GM12878 (cell line): ENCODE measurements at regions not wholly inside any gene's neighbourhood (a gene's known extent, or its start where the extent isn't known, plus 50 kb on each side); places are given as distances from the start of the nearest gene placed in this dataset.

Experiments
- ATAC-seq: fragments of 200-7000 bp; cut with Tn5 transposase; 3 replicates; pipeline ENCODE4 v1.9.1; 2020; ENCODE audit warnings: mild to moderate bottlenecking, moderate library complexity
- BruUV-seq: library from RNA; stranded (reverse); fragments of 400-500 nt; replicated peaks from 2 replicates; lab custom pipeline; 2021; lab: Mats Ljungman, UMichigan
- CTCF ChIA-PET: fragments of 300-600 bp; sonication (Branson Sonifier 250); formaldehyde crosslinking; extraction: SDS; loops from one replicate; lab custom pipeline; 2021; ENCODE audit warnings: inconsistent platforms; lab: Yijun Ruan, JAX
- POLR2A ChIA-PET: fragments of 350-600 bp; formaldehyde crosslinking; extraction: SDS; loops from one replicate; lab custom pipeline; 2021; ENCODE audit warnings: inconsistent platforms; lab: Charles Lee
- RAD21 ChIA-PET: fragments of 300-600 bp; sonication (Branson Sonifier 250); formaldehyde crosslinking; loops from one replicate; lab custom pipeline; 2023; ENCODE audit warnings: antibody characterized with exemption; ENCODE audit not compliant: unreplicated experiment; lab: Charles Lee
- SMC1A ChIA-PET: fragments of 300-600 bp; sonication (Branson Sonifier 250); formaldehyde crosslinking; loops from one replicate; lab custom pipeline; 2023; ENCODE audit not compliant: unreplicated experiment, uncharacterized antibody; lab: Charles Lee
- DNase-seq: peaks from one replicate; pipeline ENCODE4 v3.0.0-alpha.2; 2011; ENCODE audit warnings: low read depth, low spot score
- FAIRE-seq: peaks from 3 replicates; lab custom pipeline; 2011; peaks lifted over from hg19 to GRCh38; lab: Jason Lieb, UNC
- H2AFZ ChIP-seq: 2 replicates; pipeline ENCODE4 v1.6.0; 2011; ENCODE audit warnings: low read depth, low read length, control low read depth; ENCODE audit not compliant: control insufficient read depth
- H3K27ac ChIP-seq: 2 replicates; pipeline ENCODE4 v1.5.1; 2011; ENCODE audit warnings: control low read depth; ENCODE audit not compliant: control insufficient read depth, insufficient read depth
- H3K27me3 ChIP-seq, 2 experiments: replicated peaks in 1 of 2; 2 replicates each; pipeline versions ENCODE4 v1.6.0 to v1.6.1; 2011; ENCODE audit warnings: low read length in 1 of 2; ENCODE audit not compliant: control insufficient read depth in 2 of 2, insufficient read depth in 2 of 2
- H3K36me3 ChIP-seq, 2 experiments: 2 replicates each; pipeline ENCODE4 v1.5.1; 2011; ENCODE audit warnings: low read length in 1 of 2; ENCODE audit not compliant: control insufficient read depth in 2 of 2, insufficient read depth in 2 of 2
- H3K4me1 ChIP-seq: 2 replicates; pipeline ENCODE4 v1.6.1; 2011; ENCODE audit warnings: mild to moderate bottlenecking, low read length, moderate library complexity, mixed read lengths; ENCODE audit not compliant: control insufficient read depth, insufficient read depth
- H3K4me2 ChIP-seq: 2 replicates; pipeline ENCODE4 v1.6.0; 2011; ENCODE audit warnings: control low read depth; ENCODE audit not compliant: control insufficient read depth, insufficient read depth
- H3K4me3 ChIP-seq: fragments of 200-600 bp; sonication (generic); 2 replicates; pipeline ENCODE4 v1.5.1; 2016
- H3K79me2 ChIP-seq: 2 replicates; pipeline ENCODE4 v1.6.0; 2011; ENCODE audit warnings: low read length; ENCODE audit not compliant: control insufficient read depth, insufficient read depth
- H3K9ac ChIP-seq: 2 replicates; pipeline ENCODE4 v1.8.0; 2011; ENCODE audit warnings: low read length, control low read depth, mixed read lengths; ENCODE audit not compliant: control insufficient read depth, insufficient read depth
- H3K9me3 ChIP-seq: replicated peaks from 3 replicates; pipeline ENCODE4 v1.5.1; 2011; ENCODE audit warnings: mild to moderate bottlenecking, low read length; ENCODE audit not compliant: control insufficient read depth, insufficient read depth
- H4K20me1 ChIP-seq: 2 replicates; pipeline ENCODE4 v1.6.0; 2011; ENCODE audit not compliant: control insufficient read depth, insufficient read depth
- CHD4 ChIP-seq: fragments of 200-600 bp; sonication (generic); IDR thresholded peaks from 2 replicates; pipeline ENCODE4 v1.6.1; 2016; ENCODE audit warnings: mild to moderate bottlenecking
- E2F4 ChIP-seq: IDR thresholded peaks from 2 replicates; pipeline ENCODE4 v1.6.1; 2012; ENCODE audit warnings: low read depth, low read length, improper control_type of control experiment
- HDAC2 ChIP-seq: fragments of 200-600 bp; sonication (generic); IDR thresholded peaks from 2 replicates; pipeline ENCODE4 v1.6.1; 2017
- PAX5 ChIP-seq: IDR thresholded peaks from 2 replicates; pipeline ENCODE4 v1.6.1; 2011; ENCODE audit warnings: low read depth, low read length, borderline replicate concordance
- POLR2AphosphoS5 ChIP-seq: IDR thresholded peaks from 2 replicates; pipeline ENCODE4 v1.6.1; 2011; ENCODE audit warnings: mild to moderate bottlenecking, low read length, inconsistent platforms
- POU2F2 ChIP-seq: IDR thresholded peaks from 3 replicates; pipeline ENCODE4 v1.6.1; 2011; ENCODE audit warnings: low read depth, mild to moderate bottlenecking, low read length, borderline replicate concordance
- RBBP5 ChIP-seq: fragments of 200-600 bp; sonication (generic); conservative IDR thresholded peaks from 2 replicates; pipeline ENCODE4 v1.6.1; 2016
- RELB ChIP-seq: fragments of 450-650 bp; IDR thresholded peaks from 2 replicates; pipeline ENCODE4 v1.6.1; 2017; ENCODE audit warnings: low read depth, mild to moderate bottlenecking, moderate library complexity
- REST ChIP-seq: IDR thresholded peaks from 2 replicates; pipeline ENCODE4 v1.6.1; 2012; ENCODE audit warnings: mild to moderate bottlenecking, low read depth, low read length
- TBL1XR1 ChIP-seq: IDR thresholded peaks from 2 replicates; pipeline ENCODE4 v1.6.1; 2012; ENCODE audit warnings: low read depth, low read length, improper control_type of control experiment
- ZBED1 ChIP-seq: IDR thresholded peaks from 2 replicates; pipeline ENCODE4 v1.6.1; 2016; ENCODE audit warnings: borderline replicate concordance
- ZSCAN29 ChIP-seq: fragments of 450-650 bp; IDR thresholded peaks from 2 replicates; pipeline ENCODE4 v1.6.1; 2017; ENCODE audit warnings: mild to moderate bottlenecking, moderate library complexity
- WGBS: methylation state at CpG from one replicate; pipeline ENCODE4 v1.1.6; 2016; ENCODE audit warnings: low lambda C conversion rate; ENCODE audit not compliant: insufficient replicate concordance, insufficient coverage; ENCODE audit errors: missing lambda C conversion rate; 5-methylcytosine and 5-hydroxymethylcytosine counted together
- in situ Hi-C: fragments of 300-500 bp; cut with MboI; formaldehyde crosslinking; loops from 9 replicates; pipeline ENCODE4 v1.14.3; 2018; ENCODE audit warnings: mixed read lengths
- intact Hi-C: fragments of 100-400 bp; cut with micrococcal nuclease; formaldehyde crosslinking; loops from one replicate; pipeline ENCODE4 v1.14.2; 2022; ENCODE audit not compliant: unreplicated experiment

GRCh38 chr6:120700001-120700400 lies 634.3 kb downstream of the TBC1D32 start:
- no peaks in the 10 kb centered on the region for H3K36me3 ChIP-seq
- DNase-seq (no peak), ATAC-seq (no peak), FAIRE-seq (no peak)
- ChIA-PET CTCF (no interaction called here), POLR2A (no interaction called here), RAD21 (no interaction called here), SMC1A (interaction anchor here (0.5 kb wide), 1 partner anchor 168 kb away, joined by 3 read pairs; no protein-coding TSS in a partner anchor)
- no peaks in the 10 kb centered on the region for H4K20me1 ChIP-seq
- H3K4me3 ChIP-seq: no peak overlapping the region
- no peak overlapping the region for H3K4me2 ChIP-seq
- no peaks in the 10 kb centered on the region for H3K4me1 ChIP-seq
- no peak overlapping the region for H3K9ac ChIP-seq
- H3K9me3 ChIP-seq: no peaks in the 10 kb centered on the region
- H3K27ac ChIP-seq: no peak overlapping the region
- intact Hi-C loops: no loop called here
- in situ Hi-C loops: no loop called here
- H3K27me3 ChIP-seq: no peaks in the 10 kb centered on the region
- BruUV-seq: no TSS peak
- WGBS: 49% methylated on average over 4 of the region's 4 CpGs
- no peak overlapping the region for H2AFZ ChIP-seq
- TF ChIP-seq REST: no peak
- H3K79me2 ChIP-seq: no peaks in the 10 kb centered on the region

- FAIRE-seq (no peak), DNase-seq (no peak), ATAC-seq (no peak)
- Histone ChIP-seq H3K27me3 (no peaks in the 10 kb centered on the region), H3K36me3 (no peaks in the 10 kb centered on the region), H3K9ac (no peak overlapping the region), H2AFZ (no peak overlapping the region), H3K9me3 (no peaks in the 10 kb centered on the region), H3K4me3 (no peak overlapping the region), H3K4me1 (no peaks in the 10 kb centered on the region), H3K4me2 (no peak overlapping the region), H4K20me1 (no peaks in the 10 kb centered on the region), H3K79me2 (no peaks in the 10 kb centered on the region), H3K27ac (no peak overlapping the region)
- ChIA-PET POLR2A (no interaction called here), RAD21 (no interaction called here), SMC1A (no interaction called here), CTCF (no interaction called here)
- BruUV-seq: no TSS peak
- 15% methylated on average over 3 of the region's 3 CpGs for WGBS
- in situ Hi-C loops: no loop called here
- intact Hi-C loops: no loop called here
- TF ChIP-seq ZSCAN29 (no peak), POLR2AphosphoS5 (no peak), ZBED1 (no peak), POU2F2 (no peak), PAX5 (no peak), TBL1XR1 (no peak), RBBP5 (no peak), HDAC2 (no peak), E2F4 (no peak), CHD4 (no peak), RELB (no peak)
Observed at GRCh38 chr6:120686492-120686891, 647.8 kb downstream of the TBC1D32 start.
